ENCODE measurements at regions not wholly inside any gene's neighbourhood (a gene's known extent, or its start where the extent isn't known, plus 50 kb on each side); places are given as distances from the start of the nearest gene placed in this dataset.

- H3K4me1 ChIP-seq (ENCODE audit: insufficient read depth), result no peaks in the 10 kb centered on the region
- H3K27ac ChIP-seq (ENCODE audit: low read depth), result no peak overlapping the region
- H3K4me3 ChIP-seq (ENCODE audit: low read depth, low read length), result no peak overlapping the region
- no peaks in the 10 kb centered on the region for H3K36me3 ChIP-seq (ENCODE audit: insufficient read depth)
- no peak for DNase-seq (ENCODE audit: extremely low spot score)
- WGBS, result 84% methylated on average over 2 of the region's 2 CpGs
Measured at GRCh38 chr13:62331384-62331783, 915.7 kb upstream of the PCDH20 start.

DNA sequence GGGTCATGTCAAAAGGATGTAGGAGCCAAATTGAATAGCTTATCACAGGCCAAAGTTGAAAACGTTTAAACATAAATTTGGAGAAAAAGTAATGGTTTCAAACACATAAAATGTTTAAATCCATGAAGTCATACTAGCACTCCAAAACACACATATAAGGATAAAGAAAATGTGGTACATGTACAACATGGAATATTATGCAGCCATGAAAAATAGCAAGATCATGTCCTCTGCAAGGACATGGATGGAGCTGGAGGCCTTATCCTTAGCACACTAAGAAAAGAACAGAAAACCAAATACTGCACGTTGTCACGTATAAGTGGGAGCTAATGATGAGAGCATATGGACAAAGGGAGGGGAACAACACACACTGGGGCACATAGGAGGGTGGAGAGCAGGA, 911.7 kb upstream of the PCDH20 start:
- Histone ChIP-seq H3K4me1 (ENCODE audit: insufficient read depth) (no peaks in the 10 kb centered on the region), H3K36me3 (ENCODE audit: insufficient read depth) (no peaks in the 10 kb centered on the region), H3K27ac (ENCODE audit: low read depth) (no peak overlapping the region), H3K4me3 (ENCODE audit: low read depth, low read length) (no peak overlapping the region)
- DNase-seq (ENCODE audit: extremely low spot score), result no peak
- WGBS, result 87% methylated on average over 3 of the region's 3 CpGs

- Histone ChIP-seq H3K36me3 (ENCODE audit: insufficient read depth) (no peaks in the 10 kb centered on the region), H3K4me3 (ENCODE audit: low read depth, low read length) (no peak overlapping the region), H3K4me1 (ENCODE audit: insufficient read depth) (no peaks in the 10 kb centered on the region), H3K27ac (ENCODE audit: low read depth) (no peak overlapping the region)
- WGBS, result 21% methylated on average over 1 of the region's 1 CpG
- no peak for DNase-seq (ENCODE audit: extremely low spot score)
Measured at GRCh38 chr13:62324842-62325241, 909.2 kb upstream of the PCDH20 start.

GRCh38 chr13:62321895-62322294, 906.2 kb upstream of the PCDH20 start:
- no peaks in the 10 kb centered on the region for H3K4me1 ChIP-seq (ENCODE audit: insufficient read depth)
- WGBS, result 80% methylated on average over 2 of the region's 2 CpGs
- no peaks in the 10 kb centered on the region for H3K36me3 ChIP-seq (ENCODE audit: insufficient read depth)
- H3K4me3 ChIP-seq (ENCODE audit: low read depth, low read length), result no peak overlapping the region
- no peak for DNase-seq (ENCODE audit: extremely low spot score)
- H3K27ac ChIP-seq (ENCODE audit: low read depth), result no peak overlapping the region

- no peaks in the 10 kb centered on the region for H3K36me3 ChIP-seq (ENCODE audit: insufficient read depth)
- H3K4me1 ChIP-seq (ENCODE audit: insufficient read depth), result no peaks in the 10 kb centered on the region
- WGBS, result 3% methylated on average over 1 of the region's 1 CpG
- H3K4me3 ChIP-seq (ENCODE audit: low read depth, low read length), result no peak overlapping the region
- DNase-seq (ENCODE audit: extremely low spot score), result no peak
- H3K27ac ChIP-seq (ENCODE audit: low read depth), result no peak overlapping the region
Measured at GRCh38 chr13:62321139-62321538, 905.5 kb upstream of the PCDH20 start.

DNA sequence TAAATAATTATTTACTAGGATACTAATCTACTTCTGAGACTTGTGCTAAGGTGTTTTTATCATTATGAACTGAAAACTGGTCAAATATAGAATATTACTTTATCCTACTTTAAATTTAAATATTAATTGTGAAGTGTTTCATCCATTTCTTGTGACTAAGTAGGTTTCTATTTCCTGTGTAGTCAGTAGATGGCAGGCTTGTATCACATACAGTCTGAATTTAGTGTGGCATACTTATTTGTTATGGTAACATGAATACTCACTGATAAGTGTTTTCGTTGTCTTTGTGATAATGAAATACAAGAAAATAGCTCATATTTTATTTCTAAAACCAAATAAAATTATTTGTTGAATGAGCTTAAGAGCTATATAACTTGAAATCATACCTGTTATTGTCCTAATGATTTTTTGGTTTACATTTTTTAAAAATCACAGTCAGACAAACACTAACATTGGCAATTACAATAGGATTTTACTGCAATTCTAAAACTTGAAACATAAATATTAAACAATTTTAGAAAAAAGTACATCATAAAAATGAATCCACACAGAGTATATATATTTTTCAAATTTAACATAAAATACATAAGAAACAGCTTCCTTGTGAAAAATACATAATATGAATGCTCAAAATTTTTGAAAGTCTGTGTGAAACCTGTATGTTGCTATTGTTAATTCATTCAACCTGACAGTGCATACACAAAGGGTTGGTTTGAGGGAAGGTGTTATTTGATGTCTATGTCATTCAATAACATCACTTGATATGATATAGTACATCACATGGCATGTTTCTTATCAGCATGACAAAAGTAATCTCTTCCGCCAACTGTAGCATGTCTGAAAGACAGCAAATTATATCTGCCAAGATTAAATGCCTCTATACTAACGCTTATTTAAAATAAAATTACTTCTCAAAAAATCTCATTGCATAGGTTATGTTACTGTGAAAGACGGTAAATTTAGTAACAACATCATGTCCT, 904.8 kb upstream of the PCDH20 start:
- Histone ChIP-seq H3K27ac (ENCODE audit: low read depth) (no peak overlapping the region), H3K4me3 (ENCODE audit: low read depth, low read length) (no peak overlapping the region), H3K36me3 (ENCODE audit: insufficient read depth) (no peaks in the 10 kb centered on the region), H3K4me1 (ENCODE audit: insufficient read depth) (no peaks in the 10 kb centered on the region)
- 25% methylated on average over 4 of the region's 4 CpGs for WGBS
- peak; percentile 43 for DNase-seq (ENCODE audit: extremely low spot score)

DNA sequence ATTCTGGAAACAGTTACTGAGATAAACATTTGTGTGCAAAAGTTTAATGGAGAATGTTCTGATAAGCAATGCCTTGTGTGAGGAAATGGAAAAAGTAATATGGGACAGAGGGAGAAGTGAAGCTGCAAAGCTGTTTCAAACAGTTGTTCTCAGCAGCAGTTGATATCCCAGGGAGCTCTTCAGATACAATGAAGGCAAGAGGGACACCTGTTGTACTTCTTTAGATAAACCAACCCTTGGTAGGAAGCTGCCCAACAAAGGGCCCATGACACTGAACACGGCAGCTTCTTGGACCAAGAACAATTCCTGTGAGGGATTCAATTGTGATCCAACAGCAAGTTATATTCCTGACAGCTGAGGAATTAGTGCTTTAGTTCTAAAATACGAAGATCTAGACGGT, 894.3 kb upstream of the PCDH20 start:
- DNase-seq (ENCODE audit: extremely low spot score), result no peak
- Histone ChIP-seq H3K36me3 (ENCODE audit: insufficient read depth) (no peaks in the 10 kb centered on the region), H3K4me1 (ENCODE audit: insufficient read depth) (no peaks in the 10 kb centered on the region), H3K4me3 (ENCODE audit: low read depth, low read length) (no peak overlapping the region), H3K27ac (ENCODE audit: low read depth) (no peak overlapping the region)
- WGBS, result 51% methylated on average over 3 of the region's 3 CpGs

- Histone ChIP-seq H3K4me1 (ENCODE audit: insufficient read depth) (no peaks in the 10 kb centered on the region), H3K4me3 (ENCODE audit: low read depth, low read length) (no peak overlapping the region), H3K36me3 (ENCODE audit: insufficient read depth) (no peaks in the 10 kb centered on the region), H3K27ac (ENCODE audit: low read depth) (no peak overlapping the region)
- DNase-seq (ENCODE audit: extremely low spot score), result no peak
- 56% methylated on average over 3 of the region's 3 CpGs for WGBS
Measured at GRCh38 chr13:62305756-62306155, 890.1 kb upstream of the PCDH20 start.

- Histone ChIP-seq H3K4me1 (ENCODE audit: insufficient read depth) (no peaks in the 10 kb centered on the region), H3K27ac (ENCODE audit: low read depth) (no peak overlapping the region), H3K4me3 (ENCODE audit: low read depth, low read length) (no peak overlapping the region), H3K36me3 (ENCODE audit: insufficient read depth) (no peaks in the 10 kb centered on the region)
- 87% methylated on average over 2 of the region's 2 CpGs for WGBS
- DNase-seq (ENCODE audit: extremely low spot score), result no peak
Measured at GRCh38 chr13:62302341-62302740, 886.7 kb upstream of the PCDH20 start.

- WGBS, result 46% methylated on average over 3 of the region's 3 CpGs
- Histone ChIP-seq H3K36me3 (ENCODE audit: insufficient read depth) (no peaks in the 10 kb centered on the region), H3K4me3 (ENCODE audit: low read depth, low read length) (no peak overlapping the region), H3K4me1 (ENCODE audit: insufficient read depth) (no peaks in the 10 kb centered on the region), H3K27ac (ENCODE audit: low read depth) (no peak overlapping the region)
- DNase-seq (ENCODE audit: extremely low spot score), result no peak
Measured at GRCh38 chr13:62299988-62300387, 884.3 kb upstream of the PCDH20 start.

GRCh38 chr13:62296812-62297211, 881.2 kb upstream of the PCDH20 start:
- Histone ChIP-seq H3K4me3 (ENCODE audit: low read depth, low read length) (no peak overlapping the region), H3K27ac (ENCODE audit: low read depth) (no peak overlapping the region), H3K36me3 (ENCODE audit: insufficient read depth) (no peaks in the 10 kb centered on the region), H3K4me1 (ENCODE audit: insufficient read depth) (no peaks in the 10 kb centered on the region)
- DNase-seq (ENCODE audit: extremely low spot score), result no peak

GRCh38 chr13:62294244-62294643, 878.6 kb upstream of the PCDH20 start:
- H3K4me1 ChIP-seq (ENCODE audit: insufficient read depth), result no peaks in the 10 kb centered on the region
- no peak overlapping the region for H3K27ac ChIP-seq (ENCODE audit: low read depth)
- no peak overlapping the region for H3K4me3 ChIP-seq (ENCODE audit: low read depth, low read length)
- H3K36me3 ChIP-seq (ENCODE audit: insufficient read depth), result no peaks in the 10 kb centered on the region
- 62% methylated on average over 4 of the region's 4 CpGs for WGBS
- no peak for DNase-seq (ENCODE audit: extremely low spot score)

GRCh38 chr13:62292714-62293480, 877.2 kb upstream of the PCDH20 start:
- 36% methylated on average over 2 of the region's 2 CpGs for WGBS
- Histone ChIP-seq H3K4me3 (ENCODE audit: low read depth, low read length) (no peak overlapping the region), H3K36me3 (ENCODE audit: insufficient read depth) (no peaks in the 10 kb centered on the region)

DNA sequence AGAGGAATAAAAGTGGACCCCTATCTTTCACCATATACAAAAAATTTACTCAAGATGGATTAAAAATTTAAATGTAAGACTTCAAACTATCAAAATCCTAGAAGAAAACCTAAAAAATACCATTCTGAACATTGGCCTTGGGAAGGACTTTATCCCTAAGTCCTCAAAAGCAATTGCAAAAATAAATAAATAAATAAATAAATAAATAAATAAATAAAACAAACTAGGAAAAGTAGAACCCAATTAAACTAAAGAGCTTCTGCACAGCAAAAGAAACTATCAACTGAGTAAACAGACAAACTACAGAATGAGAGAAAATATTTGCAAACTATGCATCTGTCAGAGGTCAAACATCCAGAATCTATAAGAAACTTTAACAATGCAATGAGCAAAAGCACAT, 874.9 kb upstream of the PCDH20 start:
- no peaks in the 10 kb centered on the region for H3K36me3 ChIP-seq (ENCODE audit: insufficient read depth)
- no peak for DNase-seq (ENCODE audit: extremely low spot score)
- no peak overlapping the region for H3K4me3 ChIP-seq (ENCODE audit: low read depth, low read length)
- no peak overlapping the region for H3K27ac ChIP-seq (ENCODE audit: low read depth)
- no peaks in the 10 kb centered on the region for H3K4me1 ChIP-seq (ENCODE audit: insufficient read depth)

More at GRCh38 chr13:62292714-62293480, 877.2 kb upstream of the PCDH20 start:
- Histone ChIP-seq H3K4me1 (ENCODE audit: insufficient read depth) (no peaks in the 10 kb centered on the region), H3K27ac (ENCODE audit: low read depth) (no peak overlapping the region)
- DNase-seq (ENCODE audit: extremely low spot score), result no peak
